ENCODE measurements at regions not wholly inside any gene's neighbourhood (a gene's known extent, or its start where the extent isn't known, plus 50 kb on each side); places are given as distances from the start of the nearest gene placed in this dataset.

DNA sequence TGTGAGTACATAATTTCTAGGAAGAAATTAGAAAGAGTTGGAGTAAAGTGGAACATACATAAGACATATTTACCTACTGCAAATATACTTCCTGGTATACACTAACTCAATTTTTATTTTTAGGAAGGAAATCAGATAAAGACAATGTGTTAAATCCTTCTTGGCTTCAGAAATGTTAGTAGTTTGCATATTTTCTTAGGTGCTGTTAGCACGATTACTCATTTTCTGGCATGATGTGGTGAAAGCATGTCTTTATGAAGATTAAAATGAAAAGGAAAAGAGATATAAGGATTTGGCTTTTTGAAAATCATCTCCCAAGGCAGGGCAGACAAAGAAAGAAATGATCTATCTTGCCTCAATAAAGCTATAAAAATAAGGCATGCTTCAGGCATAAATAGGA, 287.6 kb upstream of the E2F7 start:
- no peak for DNase-seq (ENCODE audit: low read depth)

DNA sequence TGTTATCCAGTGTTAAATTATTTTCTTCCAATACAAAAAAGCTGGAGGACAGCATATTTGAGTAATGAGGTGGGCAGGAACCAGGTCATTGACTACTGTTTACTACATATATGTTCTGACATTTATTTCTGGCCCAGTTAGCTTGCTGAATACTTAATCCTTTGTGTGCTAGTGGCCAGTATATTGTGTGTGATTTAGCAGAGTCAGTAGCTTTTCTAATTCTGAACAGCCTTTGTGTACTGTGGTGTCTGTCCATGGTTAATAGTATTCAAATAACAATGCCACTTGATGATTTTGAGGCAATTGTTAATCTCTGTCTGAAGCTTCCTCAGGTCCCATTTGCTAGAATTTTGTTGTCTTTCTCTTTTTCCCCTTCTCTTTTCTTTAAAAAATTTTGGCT, 286.5 kb upstream of the E2F7 start:
- DNase-seq (ENCODE audit: low read depth): no peak

DNA sequence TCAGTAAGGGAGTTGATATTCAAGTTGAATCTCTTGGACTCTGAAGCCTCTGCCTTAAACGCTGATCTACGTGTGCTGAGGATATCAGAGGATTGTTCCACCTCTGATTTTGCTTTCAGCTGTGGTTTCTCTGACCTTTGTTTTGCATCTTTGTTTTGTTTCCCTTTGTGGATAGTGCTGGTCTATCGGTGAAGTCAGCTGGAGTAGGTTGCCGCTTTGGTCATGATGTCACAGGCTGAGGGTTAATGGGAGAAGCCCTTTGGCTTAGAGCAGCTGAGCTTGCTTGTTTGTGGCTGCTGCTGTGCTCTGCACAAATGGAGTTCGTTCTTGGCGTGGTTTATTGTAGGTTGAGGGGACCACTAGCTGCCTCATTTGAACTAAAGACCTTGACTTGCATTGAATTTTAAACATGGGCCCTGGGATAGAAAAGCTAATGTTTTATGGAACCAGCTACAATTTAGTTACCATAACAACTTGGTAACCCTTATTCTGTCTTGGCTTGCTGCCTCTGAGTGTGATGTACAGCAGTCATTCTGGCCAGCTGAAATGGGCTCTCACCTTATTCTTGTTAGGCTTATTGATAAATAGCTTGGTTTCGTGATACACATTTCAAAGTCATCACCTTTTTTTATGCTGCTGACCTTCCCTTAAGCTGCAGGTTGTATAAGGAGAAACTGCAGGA, 284.5 kb upstream of the E2F7 start:
- no peak for DNase-seq (ENCODE audit: low read depth)

DNA sequence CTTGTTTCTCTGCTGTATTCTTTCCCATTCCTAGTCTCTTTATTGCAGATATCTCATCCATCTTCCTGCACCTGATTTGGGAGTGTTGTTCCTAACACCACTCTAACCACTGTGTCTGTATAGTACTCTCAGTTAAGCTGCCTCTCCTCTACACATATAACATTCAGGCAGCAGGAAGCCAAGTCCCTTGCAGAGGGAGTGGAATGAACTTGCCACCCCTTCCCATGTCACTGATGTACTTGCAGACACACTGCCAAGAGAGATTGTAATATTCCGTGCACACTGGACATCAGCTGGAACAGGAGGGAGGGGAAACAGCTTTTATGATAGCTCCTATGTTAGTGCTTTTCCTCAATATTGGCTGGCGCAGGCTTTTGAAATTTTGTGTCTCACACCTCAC, 281.6 kb upstream of the E2F7 start:
- DNase-seq (ENCODE audit: low read depth): no peak

DNA sequence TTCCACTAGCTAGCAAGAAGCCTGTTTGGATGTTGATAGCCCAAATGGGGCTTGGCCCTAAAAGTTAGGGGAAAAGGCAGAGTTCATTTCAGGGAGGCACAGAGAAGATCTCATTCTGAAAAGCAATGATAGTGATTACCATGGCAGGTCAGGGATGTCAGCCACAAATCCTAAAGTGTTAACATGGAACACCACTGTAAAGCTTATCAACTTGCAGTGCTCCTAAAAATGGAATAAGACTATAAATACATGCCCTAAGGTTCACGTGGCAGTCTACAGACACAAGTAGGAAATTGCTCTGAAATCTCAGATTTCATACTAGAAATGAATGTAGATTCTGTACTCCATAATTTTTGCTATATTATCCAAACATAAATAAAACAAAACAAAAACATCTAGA, 280.0 kb upstream of the E2F7 start:
- no peak for DNase-seq (ENCODE audit: low read depth)

DNA sequence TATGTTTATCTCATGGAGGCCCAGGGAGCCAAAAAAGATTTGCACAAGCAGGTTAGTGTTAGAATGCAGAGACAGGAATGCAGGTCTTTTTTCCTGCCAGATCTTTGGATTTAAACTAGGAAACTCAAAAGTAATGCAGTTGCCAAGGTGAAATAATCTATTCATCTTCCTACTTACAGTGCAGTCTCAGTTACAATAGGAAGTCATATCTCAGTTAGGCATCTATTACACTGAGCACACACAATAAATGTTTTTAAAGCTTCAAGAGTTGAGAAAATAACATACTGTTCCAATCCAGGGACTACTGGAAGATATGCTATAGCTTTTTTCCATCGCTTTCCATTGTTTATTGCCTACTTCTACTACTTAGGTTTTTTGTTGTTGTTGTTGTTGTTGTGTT, 279.3 kb upstream of the E2F7 start:
- DNase-seq (ENCODE audit: low read depth): no peak

DNA sequence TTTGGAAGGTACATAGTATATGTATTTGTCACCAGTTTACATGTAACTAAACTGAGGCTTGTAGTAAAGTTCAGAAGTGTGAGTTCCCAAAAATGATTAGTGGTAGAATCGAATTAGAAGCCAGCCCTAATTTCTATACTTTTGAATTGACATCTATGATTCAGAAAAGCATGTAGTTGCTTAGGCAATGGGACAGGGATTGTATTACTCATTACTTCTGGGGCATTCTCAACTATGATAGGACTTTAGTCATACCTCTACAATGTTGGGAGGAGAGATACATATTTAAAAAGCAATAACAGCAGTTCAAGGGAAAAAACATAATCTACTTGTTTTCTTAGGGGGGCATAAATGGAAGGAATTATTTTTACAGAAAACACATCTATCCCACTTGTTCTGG, 277.9 kb upstream of the E2F7 start:
- DNase-seq (ENCODE audit: low read depth): no peak

DNA sequence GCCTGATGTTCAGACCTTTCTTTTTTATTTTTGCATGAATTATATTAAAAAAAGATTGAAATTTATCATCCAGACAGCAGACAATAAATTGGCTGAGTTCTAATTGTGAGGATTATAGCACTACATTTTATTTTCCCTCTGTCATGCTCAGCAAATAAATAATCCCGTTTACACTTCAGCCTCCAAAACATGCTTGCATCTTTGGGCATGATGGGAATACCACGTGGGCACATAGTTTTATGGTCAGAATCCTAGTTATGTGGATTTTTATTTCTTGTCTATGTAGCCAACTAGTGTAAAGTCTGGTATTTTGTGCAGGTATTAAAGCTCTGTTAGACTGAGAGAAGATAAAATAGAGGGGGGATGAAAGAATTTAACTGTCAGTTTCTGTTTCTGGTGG, 276.9 kb upstream of the E2F7 start:
- DNase-seq (ENCODE audit: low read depth): no peak

DNA sequence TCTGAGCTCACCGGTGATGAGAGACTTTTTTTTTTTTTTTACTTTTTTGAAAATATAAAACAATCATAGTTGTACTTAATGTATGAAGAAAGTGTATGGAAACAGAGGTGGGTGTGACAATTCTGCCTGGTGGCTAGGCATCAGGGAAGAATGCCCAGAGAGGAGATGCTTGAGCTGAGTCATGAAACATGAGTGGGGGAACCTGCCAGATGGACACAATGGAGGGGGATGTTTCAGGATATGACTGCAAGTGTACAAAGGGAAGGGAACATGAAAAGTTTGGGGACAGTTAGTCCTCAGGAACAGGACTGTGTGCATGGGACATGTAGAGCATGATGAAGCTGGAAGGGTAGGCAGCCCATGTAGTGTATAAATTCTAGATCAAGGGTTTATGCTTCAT, 274.2 kb upstream of the E2F7 start:
- DNase-seq (ENCODE audit: low read depth): no peak

DNA sequence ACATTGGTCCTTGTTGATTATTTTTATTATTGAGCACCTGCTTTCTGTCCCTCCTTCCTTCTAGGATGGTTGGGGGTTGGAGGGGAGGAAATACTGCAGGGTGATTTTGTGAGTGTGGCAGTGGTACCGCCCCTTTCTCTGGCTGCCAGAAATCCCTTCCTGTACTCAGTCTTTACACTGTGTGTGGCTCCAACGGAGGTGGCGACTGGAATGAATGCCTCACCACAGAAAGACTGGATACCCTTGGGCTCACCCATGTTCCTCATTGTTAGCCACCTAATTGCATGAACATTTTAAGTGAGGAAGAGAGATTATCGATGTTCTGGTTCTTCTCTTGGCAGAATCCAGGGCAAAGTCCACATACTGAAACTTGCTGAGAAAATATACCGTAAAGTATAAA, 272.0 kb upstream of the E2F7 start:
- no peak for DNase-seq (ENCODE audit: low read depth)

DNA sequence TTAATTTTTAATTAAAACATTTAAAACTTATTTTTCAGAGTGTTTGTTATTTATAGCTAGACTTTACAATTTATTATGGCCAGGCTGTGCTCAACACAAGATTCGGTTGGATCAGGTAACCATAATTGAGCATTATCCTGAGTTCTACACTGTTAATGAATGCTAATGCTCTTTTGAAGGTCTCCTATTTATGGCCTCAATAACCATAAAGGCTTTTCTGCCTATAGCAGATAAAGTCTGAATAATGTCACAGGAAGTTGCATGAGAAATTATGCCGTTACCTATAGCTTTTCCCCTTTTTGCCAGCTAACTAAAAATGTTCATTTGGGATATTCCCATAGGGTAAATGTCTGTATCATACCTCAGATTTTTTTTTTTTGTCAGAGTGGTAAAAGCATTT, 269.4 kb upstream of the E2F7 start:
- DNase-seq (ENCODE audit: low read depth): no peak

DNA sequence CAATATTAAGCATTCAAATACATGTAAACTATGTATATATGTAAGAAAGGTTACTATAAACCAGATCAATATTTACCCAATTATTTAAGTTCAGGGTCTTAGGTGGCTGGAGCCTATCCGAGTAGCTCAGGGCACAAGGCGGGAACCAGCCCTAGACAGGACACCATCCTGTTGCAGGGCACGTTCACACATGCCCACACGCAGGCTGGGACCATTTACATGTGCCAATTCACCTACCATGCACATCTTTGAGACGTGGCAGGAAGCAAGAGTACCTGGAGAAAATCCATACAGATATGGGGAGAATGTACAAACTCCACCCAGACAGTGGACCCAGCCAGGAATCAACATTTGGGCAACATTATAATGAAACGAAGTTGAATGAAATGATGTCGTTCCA, 263.0 kb upstream of the E2F7 start:
- DNase-seq (ENCODE audit: low read depth): no peak

DNA sequence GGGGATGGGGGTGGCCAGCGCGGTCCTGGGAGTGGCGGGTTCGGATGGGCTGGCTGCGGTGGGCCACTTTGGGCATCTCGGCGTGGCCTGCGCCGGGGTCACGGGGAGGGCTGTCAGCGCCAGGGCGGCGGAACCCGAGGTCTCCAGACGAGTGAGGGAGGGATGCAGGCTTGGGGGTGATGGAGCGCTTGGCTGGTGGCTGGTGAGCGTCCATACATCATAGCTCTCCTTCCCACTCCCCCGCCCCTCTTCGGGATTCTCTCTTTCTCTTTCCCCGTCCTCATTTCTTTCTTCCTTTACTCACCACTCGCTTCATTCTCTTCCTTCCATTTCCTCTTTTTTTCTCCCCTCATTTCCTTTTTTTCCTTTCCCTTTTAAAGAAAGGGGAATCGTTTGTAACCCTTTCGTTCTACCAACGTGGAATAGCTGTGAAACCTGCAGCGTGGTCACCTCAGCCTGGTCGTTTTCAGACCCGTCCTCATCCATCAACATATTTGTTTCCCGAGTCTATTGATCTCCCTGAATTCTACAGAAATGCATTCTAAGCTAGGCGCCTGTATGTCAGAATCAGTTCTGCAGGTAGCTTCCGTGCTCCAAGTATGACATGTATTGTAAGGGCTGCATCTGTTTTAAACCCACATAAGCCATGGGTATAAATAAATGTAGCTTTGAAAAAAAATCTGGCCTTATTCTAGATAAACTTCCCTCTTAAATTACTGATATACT, 260.3 kb upstream of the E2F7 start:
- no peak for DNase-seq (ENCODE audit: low read depth)

DNA sequence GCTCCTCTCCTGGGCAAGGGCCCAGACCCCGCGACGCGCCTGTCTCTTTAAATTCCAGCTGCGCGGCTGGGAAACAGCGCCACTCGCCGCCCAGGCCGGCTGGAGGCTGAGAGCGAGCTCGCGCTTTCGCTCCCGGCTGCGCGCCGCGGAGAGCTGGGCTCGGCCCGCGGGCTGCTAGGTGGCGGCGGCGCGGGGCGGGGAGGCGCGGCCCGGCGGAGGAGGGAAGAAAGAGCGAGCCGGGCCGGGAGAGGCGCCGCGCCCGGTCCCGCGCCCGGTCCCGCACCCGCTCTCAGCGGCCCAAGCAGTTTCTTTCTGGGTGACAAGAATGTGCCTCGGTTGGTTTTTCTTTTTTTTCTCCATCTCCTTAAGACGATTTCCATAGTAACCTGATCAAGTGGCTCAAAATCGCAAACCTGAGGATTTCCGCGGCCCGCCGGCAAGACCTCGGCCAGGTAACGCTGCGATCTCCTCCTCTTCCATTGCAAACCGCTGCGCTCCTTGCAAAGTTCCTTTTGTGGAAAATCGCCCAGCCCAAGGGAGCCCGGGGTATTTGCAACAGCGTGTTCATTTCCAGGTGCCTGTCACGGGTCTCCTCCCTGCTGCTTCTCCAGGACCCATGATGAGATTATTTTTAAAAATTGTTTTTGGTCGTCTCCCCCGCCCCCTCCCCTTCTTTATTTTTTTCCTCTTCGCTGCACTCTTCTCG, 259.5 kb upstream of the E2F7 start:
- DNase-seq (ENCODE audit: low read depth): no peak

DNA sequence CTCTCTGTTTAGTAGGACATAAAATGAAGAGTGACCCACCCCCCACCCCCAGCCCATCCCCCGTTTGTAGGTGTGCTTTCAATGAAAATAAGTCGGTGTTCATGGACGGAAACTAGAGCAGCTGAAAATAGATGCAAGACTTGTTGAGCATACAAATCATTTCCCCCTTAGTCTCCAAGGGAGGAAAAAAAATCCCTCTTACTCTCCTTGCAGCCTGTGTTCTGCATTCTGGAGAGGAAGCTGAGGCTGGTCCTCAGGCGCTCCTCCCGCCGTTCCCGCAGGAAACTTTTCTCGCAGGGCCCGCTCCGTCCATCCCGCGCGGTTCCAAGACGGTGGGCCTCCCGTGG, 259.0 kb upstream of the E2F7 start:
- no peak for DNase-seq (ENCODE audit: low read depth)

DNA sequence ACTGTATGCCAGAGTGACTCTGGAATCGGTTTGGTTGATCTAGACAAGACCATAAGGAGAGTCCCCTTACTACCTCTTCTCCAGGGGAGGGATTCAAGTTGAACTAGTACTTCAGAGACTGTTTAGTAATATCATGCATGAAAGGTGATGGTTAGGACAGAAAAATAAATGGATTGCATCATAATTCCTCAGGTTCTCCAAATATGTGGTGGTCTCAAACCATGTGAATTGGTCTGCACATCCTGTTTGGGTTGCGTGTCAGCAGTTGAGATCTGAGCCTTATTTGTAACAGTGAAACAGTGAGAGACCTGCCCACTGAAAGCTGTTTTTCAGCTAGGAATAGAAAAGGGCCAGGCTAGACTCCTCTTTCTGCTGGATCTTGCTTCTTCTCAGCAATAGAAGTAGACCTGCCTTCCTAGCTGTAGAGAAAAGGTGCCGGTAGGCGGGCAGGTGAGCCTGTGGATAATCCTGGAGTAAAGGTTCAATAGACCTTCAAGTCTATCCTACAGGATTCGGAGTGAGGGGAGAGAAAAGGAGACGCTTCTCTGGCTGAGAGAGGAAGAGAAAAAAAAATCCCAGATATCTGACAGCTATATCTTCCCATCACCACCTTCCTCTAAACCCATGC, 258.5 kb upstream of the E2F7 start:
- no peak for DNase-seq (ENCODE audit: low read depth)

DNA sequence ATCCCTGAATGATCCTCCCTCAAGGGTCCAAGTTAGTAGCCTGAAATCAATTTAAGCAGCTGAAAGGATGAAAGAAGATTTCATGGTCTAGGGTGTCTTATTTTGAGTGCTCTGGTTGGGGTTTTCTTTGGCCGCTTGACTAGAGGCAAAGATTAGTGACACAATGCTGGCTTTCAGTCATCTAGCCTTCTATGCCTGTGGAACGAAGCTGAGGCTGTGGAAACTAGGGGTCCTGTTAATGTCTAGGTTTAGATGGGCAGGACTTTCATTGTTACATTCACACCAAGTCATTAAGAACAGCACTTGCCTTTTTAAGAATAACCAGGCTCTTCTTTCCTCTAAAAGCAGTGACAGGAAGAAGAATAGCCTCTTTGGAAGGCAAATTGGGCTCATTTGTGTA, 253.8 kb upstream of the E2F7 start:
- no peak for DNase-seq (ENCODE audit: low read depth)

DNA sequence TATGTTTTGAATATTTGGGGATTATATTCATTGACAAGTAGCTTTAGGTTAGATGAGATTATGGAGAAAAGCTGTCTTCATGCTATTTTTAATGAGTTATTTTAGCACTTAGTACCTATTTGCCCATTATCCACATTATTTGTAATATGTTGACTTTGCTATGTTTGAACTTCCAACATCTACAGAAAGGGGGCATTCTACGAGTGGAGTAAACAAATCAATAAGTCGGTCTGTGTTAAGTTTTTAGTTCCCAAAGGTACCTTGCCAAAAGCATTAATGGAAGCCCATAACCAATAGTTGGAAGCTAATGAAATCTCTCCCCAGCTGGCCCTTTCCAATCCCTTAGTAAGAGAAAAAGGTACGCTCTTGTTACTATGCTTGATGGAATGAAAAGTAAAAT, 250.0 kb upstream of the E2F7 start:
- DNase-seq (ENCODE audit: low read depth): no peak

DNA sequence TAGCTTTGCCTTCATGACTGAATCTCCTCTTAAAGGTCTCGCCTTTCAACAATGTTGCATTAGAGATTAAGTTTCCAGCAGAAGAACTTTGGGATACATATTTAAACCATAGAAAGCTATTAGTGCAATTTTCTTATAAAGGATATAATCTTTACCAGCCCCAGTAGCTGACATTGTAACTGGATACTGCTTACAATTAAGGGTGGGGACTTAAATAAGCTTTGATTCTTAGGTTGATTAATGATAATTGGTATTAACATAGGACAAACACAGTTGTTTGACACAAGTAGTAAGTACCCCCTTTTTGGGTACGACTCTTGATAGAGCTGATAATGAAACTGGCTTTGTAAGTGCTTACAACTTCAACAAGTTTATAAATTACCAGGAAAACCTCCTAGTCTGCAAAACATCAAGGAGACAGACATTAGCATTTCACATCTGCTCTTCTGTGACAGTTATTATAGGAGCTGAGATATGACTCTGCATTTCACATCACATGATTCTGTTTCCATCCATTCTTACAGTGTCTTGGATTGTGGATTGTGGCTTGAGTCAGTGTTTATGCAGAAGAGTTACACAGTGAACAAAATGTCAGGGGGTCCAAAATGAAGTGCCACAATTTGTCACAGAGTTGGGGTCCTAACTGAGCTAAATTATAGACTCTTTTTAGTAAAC, 249.1 kb upstream of the E2F7 start:
- DNase-seq (ENCODE audit: low read depth): no peak

DNA sequence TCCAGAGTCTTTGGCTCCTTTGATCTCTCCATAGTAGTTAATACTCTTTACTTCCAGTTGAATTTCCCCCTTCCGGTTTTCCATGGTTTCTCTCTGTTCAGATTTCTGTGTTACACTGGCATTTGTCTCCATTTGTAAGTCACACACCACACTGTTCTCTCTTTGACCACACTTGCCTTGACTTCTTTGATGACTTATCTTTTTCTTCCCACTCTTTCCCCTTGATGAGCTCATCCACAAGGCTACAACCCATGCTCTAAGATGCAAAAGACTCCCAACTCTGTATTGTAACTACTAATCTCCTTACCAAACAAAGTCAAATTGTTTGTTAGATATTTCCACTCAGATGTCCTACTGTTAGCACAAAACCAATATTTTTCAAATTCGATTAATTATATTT, 242.7 kb upstream of the E2F7 start:
- no peak for DNase-seq (ENCODE audit: low read depth)

DNA sequence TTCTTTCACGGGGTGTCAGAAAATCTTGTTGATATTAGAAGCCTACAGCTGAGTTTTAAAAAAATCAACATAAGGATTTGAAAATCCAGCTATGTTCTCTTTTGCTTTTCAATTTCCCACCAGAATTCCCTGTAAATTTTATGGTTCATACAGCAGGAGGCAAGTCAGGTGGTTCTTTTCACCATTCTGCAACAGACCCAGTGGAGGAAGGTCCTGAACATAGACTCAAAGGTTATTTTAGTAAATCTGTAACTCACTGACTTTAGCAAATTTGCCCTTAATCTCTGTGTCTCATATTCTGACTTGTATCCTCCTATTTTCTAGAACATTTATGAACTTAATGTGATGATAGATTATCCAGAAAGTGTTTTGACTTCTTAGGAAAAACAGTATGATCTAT, 235.4 kb upstream of the E2F7 start:
- no peak for DNase-seq (ENCODE audit: low read depth)

DNA sequence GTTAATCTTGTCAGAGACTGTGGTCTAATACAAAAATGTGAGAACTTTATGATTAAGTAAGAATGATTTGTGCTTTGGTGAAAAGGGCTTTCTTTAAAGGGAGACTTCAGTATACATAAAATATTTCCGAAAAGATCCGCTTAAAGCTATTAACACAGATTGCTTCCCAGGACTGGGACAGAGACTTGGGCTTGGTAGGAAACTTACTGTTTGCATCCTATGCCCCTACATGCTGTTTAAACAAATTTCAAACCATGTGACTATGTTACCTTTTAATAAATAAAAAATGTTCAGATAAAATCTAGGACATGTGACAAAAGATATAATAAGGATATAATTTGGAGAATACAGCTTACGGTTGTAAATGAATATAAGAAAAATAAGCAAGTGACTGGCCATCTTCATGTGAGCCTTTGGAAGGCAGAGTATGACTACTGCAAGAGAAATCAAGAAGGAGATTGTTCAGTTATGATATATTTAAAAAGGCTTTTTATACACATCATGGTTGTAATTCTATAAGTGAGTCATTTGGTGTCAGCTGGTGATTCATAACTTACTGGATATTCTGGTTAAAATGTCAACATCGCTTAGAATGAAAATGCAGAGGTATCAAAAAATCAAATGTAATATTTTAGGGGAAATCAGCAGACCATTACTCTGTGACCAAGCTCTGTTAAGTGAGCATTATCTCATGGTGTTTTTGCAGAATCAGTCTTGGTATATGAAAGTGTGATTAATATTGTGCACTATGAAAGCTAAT, 234.7 kb upstream of the E2F7 start:
- peak; percentile 56 for DNase-seq (ENCODE audit: low read depth)

Data from non-pigmented ciliary epithelial cell (primary cell).